HG03457 (cell line): ENCODE measurements at regions not wholly inside any gene's neighbourhood (a gene's known extent, or its start where the extent isn't known, plus 50 kb on each side); places are given as distances from the start of the nearest gene placed in this dataset.
"Not testable (repeated sequence)": the region's sequence is repeated elsewhere in the genome, so short reads cannot be mapped to it uniquely, and the experiment has no call there.

Source experiments
- ATAC-seq: cut with Tn5 transposase; IDR thresholded peaks from one replicate; pipeline ENCODE4 v1.9.1; 2021; ENCODE audit warnings: moderate number of reproducible peaks; ENCODE audit not compliant: unreplicated experiment

- ATAC-seq: no peak
These were observed 244.5 kb upstream of the ANKRD30A start for GRCh38 chr10:36880898-36881297.

DNA sequence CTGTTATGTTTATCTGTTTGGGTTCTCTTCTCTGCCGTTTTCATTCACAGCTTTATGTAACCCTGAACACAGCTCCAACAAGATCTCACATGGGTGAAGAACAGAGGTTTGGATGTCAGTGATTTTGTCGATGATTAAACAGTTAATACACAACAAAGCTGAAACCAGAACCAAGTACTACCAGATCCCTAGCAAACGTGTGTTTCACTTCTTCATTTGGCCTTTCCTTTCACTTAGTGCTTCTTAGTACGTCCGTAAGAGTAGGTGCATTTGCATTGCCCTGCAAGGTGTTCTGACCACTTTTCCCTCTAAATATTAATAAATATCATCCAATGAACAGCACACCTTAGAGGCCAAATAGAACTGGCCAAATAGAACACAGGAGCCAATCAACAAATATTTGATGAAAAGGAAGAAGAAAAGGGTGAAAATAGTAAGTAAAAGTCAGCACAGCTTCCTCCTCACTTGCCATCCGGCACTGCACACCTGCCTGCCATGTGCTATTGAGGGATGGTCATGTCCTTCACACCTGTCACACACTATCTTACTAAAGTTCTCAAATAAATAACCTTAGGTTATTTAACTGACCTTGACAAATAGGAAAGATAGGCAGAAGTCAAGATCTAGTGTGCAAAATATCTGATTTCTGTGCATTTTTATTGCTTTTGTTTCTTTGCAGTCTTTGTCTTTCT, 252.6 kb upstream of the ANKRD30A start:
- peak; percentile 91 for ATAC-seq

- no peak for ATAC-seq
These were observed 284.6 kb upstream of the ANKRD30A start for GRCh38 chr10:36840788-36841187.

DNA sequence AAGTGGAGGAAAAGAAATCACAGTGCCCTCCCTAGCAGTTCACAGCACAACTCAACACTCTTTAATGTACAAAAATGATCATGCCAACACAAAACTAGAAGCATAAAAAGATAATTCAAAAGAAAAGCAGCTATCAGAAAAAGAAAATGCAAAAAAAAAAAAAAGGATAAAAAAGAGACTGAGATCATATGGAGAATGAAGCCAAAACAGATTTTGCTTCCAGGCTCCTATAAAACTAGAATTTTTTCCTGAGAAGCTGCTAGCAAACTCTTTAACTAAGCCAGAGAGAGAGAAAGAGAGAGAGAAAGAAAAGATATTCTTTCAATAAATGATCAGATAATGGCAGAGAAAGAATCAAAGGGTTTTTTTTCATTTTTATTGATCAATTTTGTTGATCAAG, 288.0 kb upstream of the ANKRD30A start:
- ATAC-seq: no peak

GRCh38 chr10:36819781-36820180, 305.6 kb upstream of the ANKRD30A start:
- no peak for ATAC-seq

DNA sequence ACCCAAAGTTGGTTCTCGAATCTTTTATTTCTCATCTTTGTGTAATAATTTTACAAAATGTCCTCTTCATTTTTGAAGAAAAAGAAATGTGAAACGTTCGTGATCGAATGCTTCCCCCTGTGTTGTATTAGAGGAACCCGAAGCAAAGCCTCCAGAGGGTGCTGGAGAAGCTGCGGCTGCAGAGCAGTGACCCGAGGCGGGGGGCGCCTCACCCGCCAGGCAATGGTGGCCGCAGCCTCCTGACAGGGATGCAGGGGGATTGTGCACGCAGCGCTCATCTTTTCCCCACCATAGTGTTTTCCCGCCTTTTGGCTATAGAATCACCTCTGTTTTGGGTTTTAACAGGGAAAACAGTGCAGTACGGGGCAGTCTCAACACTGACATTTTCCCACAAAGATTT, 307.5 kb upstream of the ANKRD30A start:
- ATAC-seq: no peak

DNA sequence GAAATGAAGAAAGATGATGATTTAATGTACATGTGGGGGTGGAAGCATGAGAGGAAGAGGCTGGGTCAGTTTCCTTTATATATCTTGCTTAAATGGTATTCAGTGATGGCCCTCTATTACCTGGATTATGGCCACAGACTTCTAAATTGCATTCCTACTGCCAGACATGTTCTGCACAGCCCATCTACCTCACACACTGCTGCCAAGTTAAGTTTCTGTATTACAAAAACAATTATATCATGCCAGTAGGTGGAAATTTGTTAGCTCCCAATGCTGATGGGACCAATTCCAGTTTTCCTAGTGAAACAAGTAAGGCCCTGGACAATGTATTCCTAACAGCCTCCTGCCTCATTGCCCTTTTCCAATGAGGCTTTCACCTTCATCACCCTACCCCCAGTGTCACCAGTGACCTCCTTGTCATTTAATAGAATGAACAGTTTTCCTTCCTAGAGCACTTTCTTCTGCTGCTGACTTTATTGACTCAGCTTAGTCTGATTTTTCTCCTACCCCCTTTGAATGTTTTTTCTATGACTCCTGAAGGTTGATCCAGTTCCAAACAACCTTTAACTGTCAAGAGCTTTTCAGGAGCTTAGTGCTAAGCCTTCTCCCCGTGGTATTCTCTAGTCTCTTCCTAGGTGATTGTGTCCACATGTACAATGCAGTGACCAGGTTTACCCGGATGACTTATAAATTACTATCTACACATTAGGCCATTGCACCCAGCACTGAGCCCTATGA, 316.6 kb upstream of the ANKRD30A start:
- no peak for ATAC-seq

DNA sequence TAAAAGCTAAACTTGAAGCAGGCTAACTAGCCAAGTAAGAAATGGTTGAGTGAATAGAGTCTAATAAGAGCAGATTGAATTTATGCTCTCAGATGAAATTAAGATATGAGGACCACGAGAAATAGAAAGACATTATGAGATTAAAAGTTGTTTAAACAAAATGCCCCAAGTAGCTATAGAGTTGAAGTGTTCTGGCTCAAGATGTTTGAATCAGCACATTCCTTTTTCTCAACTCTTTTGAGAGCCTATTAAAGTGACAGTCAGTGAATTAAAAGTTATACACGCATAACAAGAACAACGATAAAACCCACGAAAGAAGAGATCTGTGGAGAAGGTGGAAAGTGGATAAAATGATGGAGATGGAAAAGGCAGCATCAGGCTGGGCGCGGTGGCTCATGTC, 322.2 kb upstream of the ANKRD30A start:
- ATAC-seq: no peak

- no peak for ATAC-seq
These were observed 322.8 kb upstream of the ANKRD30A start for GRCh38 chr10:36802490-36803153.

DNA sequence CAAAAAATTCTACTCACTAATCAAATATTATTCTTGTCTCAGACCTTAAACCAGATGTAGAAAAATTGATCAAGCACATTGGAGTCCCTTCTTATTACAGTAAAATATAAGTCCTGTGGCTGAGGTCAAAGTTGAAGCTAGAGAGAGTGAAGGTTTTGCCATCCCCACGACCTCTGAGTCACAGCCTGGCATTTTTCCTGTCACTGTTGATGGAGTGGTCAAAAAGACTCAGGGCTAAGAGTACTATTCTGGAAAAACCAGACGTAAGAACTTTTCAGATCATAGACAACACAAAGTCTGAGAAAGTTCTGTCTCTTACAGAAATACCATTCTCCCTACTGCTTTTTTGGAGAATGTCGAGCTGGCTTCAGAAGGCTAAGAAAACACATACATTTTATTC, 323.7 kb upstream of the ANKRD30A start:
- no peak for ATAC-seq

DNA sequence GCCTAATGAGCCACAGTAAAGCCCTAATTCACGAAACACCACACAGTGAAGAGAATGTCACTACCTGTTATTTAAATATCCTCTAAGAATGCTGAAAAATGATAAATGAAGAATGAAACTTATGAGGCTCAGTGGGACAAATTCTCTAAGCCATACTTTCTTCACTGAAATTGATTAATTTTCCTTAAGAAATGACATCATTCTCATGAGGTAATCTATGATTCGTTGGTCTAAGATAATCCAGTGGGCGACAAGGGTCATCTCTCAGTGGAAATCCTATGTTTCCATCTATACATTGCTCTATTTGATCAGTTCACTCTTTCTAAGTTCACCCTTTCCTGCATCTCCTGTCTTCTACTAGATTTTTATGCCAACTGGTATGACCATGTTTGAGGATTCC, 330.4 kb upstream of the ANKRD30A start:
- ATAC-seq: no peak

GRCh38 chr10:36789974-36790373, 335.4 kb upstream of the ANKRD30A start:
- ATAC-seq: no peak

DNA sequence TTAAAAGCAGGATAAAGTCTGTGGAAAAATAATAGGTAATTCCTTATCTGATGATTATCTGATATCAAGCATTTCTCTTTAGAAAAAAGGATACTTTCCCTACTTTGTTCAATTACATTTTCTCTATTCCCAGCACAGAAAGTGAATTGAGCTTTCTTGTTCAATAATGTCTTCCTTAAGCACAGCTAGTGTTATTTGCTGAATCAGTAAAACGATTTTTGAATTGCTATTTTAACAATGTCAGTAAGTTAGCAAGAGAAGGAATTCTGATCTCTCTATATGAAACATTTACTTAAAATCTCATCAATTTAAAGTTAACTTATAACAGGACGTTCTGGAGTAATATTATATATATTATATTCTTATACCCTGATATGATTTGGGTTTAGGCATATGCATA, 337.2 kb upstream of the ANKRD30A start:
- ATAC-seq: no peak

GRCh38 chr10:36783400-36783799, 342.0 kb upstream of the ANKRD30A start:
- no peak for ATAC-seq

DNA sequence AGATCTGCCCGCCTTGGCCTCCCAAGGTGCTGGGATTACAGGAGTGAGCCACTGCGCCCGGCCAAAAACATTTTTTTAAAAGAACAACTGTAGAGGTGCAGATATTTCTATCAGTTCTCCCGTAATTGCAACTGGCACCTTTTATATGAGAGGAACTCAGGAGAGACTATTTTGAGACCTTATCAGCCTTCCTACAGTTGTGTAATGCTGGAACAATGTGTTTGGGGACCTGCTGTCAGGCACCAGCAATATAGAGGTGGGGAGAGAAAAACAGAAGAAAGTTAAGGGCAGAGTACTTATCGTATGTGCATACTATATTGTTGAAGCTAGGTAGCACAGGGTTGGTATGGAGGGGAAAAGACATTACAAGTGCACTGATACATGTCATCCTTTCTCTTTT, 343.8 kb upstream of the ANKRD30A start:
- ATAC-seq: no peak

DNA sequence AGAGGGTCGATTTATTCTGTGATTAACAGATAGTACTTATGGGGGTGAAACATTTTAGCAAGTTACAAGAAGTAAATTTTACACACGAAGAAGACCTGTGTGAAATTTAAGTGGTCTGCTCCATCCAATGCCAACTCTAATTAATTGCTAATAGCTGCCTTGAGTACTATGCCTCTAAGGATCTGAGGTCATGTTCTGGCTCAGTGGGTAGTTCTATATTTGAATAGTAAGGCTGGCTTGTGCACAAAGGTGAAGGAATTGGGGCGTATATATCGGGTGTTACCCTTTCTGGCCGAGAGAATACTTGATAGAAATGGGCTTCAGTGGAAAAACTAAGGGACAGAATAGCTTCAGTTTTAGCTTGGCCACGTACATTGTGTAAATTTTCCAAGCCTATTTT, 345.2 kb upstream of the ANKRD30A start:
- ATAC-seq: no peak

DNA sequence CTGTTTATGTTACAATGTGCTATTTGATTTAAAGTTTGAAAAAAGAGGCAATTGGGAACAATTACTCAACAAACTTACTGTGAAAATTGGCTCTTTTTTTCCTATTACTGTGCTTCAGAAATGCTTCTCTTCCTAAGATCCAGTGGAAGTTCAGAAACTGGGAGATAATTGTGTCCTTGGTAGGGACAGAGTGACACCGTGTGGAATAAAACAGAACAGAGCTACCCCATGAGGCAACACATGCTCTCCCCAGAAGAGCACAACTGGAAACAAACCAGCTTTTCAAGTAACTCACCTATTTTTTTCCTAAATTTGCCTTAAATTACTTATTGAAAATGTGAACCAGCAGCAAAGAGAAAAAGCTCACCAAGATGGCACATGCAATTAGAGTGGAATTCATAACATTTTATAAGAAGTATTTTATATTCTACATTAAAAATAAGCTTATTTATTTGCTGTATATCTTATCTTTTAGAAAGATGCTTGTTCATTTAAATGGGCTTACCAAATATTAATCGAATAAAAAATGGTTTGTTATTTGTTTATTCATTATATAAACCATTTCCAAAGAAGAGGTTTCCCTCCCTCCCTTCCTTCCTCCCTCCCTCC, 346.1 kb upstream of the ANKRD30A start:
- ATAC-seq: no peak

GRCh38 chr10:36778651-36779050, 346.7 kb upstream of the ANKRD30A start:
- no peak for ATAC-seq

DNA sequence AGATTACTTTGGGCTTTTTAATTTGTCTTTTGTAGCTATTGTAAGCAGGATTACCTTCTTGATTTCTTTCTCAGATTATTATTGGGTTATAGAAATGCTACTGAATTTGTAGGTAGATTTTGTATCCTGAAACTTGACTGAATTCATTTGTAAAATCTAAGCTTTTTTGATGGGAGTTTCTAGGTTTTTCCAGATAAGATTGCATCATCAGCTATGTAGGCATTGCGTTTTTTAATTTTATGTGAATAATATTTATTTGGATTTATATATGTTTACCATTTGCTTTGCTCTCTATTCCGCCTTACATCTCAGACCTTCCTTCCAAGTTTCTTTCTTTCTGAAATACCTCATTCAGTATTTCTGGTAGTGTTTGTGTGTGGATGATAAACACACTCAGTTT, 351.7 kb upstream of the ANKRD30A start:
- ATAC-seq: no peak

- ATAC-seq: no peak
These were observed 353.7 kb upstream of the ANKRD30A start for GRCh38 chr10:36771725-36772124.

DNA sequence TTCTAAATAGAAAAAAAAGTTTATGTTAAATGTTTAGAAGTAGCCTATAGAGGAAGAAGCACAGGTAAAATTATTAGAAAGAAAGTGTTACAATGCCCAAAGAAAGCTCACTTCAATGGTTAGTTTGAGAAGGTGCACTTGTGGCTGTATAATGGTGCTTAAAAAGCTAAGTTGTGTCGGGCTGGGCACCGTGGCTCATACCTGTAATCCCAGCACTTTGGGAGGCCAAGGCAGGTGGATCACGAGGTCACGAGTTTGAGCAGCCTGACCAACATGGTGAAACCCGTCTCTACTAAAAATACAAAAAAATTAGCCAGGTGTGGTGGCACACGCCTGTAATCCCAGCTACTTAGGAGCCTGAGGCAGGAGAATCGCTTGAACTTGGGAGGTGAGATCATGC, 355.7 kb upstream of the ANKRD30A start:
- ATAC-seq: not testable (repeated sequence)

DNA sequence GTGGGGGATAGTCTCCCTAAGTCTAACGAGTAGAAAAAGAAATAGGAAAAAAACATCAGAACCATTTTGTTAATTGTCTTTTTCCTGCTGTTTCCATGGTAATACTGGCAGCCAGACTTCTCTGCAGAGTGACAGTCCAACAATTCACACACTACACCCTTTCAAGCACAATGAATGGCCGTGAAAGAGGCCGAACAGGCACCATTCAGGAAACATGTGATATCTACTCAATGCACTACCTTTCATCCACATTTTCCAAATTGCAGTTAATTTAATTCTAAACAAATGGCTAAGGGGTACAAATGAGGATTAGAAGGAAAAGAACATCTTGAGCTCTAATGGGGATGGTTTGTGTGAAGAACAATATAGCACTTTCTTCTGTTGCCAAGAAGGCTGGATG, 358.5 kb upstream of the ANKRD30A start:
- no peak for ATAC-seq
